IMR-90 (cell line): ENCODE measurements at regions not wholly inside any gene's neighbourhood (a gene's known extent, or its start where the extent isn't known, plus 50 kb on each side); places are given as distances from the start of the nearest gene placed in this dataset.
A peak's percentile ranks its signal among the peaks of the same experiment; 100 is the strongest.

Source experiments
- ATAC-seq: fragments of 200-7000 bp; cut with Tn5 transposase; 2 replicates; pipeline ENCODE4 v1.9.1; 2020; ENCODE audit warnings: low read depth, mild to moderate bottlenecking, moderate library complexity
- BruUV-seq: library from RNA; stranded (reverse); fragments of 400-500 nt; replicated peaks from 2 replicates; lab custom pipeline; 2021; lab: Mats Ljungman, UMichigan
- CTCF ChIA-PET: fragments of 300-600 bp; formaldehyde crosslinking; extraction: SDS; loops from one replicate; lab custom pipeline; 2021; ENCODE audit warnings: antibody characterized with exemption; lab: Yijun Ruan, JAX
- POLR2A ChIA-PET: fragments of 300-600 bp; sonication (Branson Sonifier 250); formaldehyde crosslinking; loops from one replicate; lab custom pipeline; 2022; ENCODE audit warnings: antibody characterized with exemption; ENCODE audit not compliant: unreplicated experiment; lab: Charles Lee
- DNase-seq: peaks from one replicate; pipeline ENCODE4 v3.0.0; 2013
- H2AFZ ChIP-seq: replicated peaks from 2 replicates; pipeline ENCODE3; 2013; ENCODE audit warnings: low read length, mild to moderate bottlenecking; ENCODE audit not compliant: poor library complexity
- H2AK5ac ChIP-seq: 2 replicates; pipeline ENCODE4 v1.6.1; 2013; ENCODE audit warnings: low read depth, low read length, inconsistent platforms
- H2AK9ac ChIP-seq: replicated peaks from 2 replicates; pipeline ENCODE3; 2013; ENCODE audit warnings: mild to moderate bottlenecking, low read depth, low read length, moderate library complexity; ENCODE audit not compliant: poor library complexity
- H2BK120ac ChIP-seq: 2 replicates; pipeline ENCODE4 v1.6.1; 2013; ENCODE audit warnings: low read depth, low read length, inconsistent platforms
- H2BK15ac ChIP-seq: 3 replicates; pipeline ENCODE4 v1.6.1; 2013; ENCODE audit warnings: low read depth, low read length, inconsistent platforms
- H2BK20ac ChIP-seq: 2 replicates; pipeline ENCODE4 v1.6.1; 2013; ENCODE audit warnings: low read depth, mild to moderate bottlenecking, inconsistent platforms, low read length, moderate library complexity
- H2BK5ac ChIP-seq: 2 replicates; pipeline ENCODE4 v1.6.1; 2013; ENCODE audit warnings: mild to moderate bottlenecking, low read depth, low read length, inconsistent platforms; ENCODE audit not compliant: poor library complexity, severe bottlenecking
- H3K14ac ChIP-seq: replicated peaks from 2 replicates; pipeline ENCODE4 v1.6.1; 2013; ENCODE audit warnings: low read depth, low read length, inconsistent platforms
- H3K18ac ChIP-seq: 2 replicates; pipeline ENCODE4 v1.6.1; 2013; ENCODE audit warnings: low read depth, low read length, control low read depth
- H3K23ac ChIP-seq: 2 replicates; pipeline ENCODE4 v1.6.1; 2013; ENCODE audit warnings: low read depth, low read length, inconsistent platforms
- H3K27ac ChIP-seq: 2 replicates; pipeline ENCODE4 v1.5.1; 2013; ENCODE audit warnings: mild to moderate bottlenecking, control low read depth, low read length; ENCODE audit not compliant: insufficient read depth
- H3K27me3 ChIP-seq: 2 replicates; pipeline ENCODE4 v1.6.1; 2013; ENCODE audit warnings: low read length; ENCODE audit not compliant: control insufficient read depth, insufficient read depth
- H3K36me3 ChIP-seq: 2 replicates; pipeline ENCODE4 v1.6.1; 2013; ENCODE audit warnings: low read length, mixed read lengths; ENCODE audit not compliant: control insufficient read depth, insufficient read depth
- H3K4ac ChIP-seq: 2 replicates; pipeline ENCODE4 v1.6.1; 2013; ENCODE audit warnings: low read depth, low read length, inconsistent platforms
- H3K4me1 ChIP-seq: 2 replicates; pipeline ENCODE4 v1.6.1; 2013; ENCODE audit warnings: low read length, mixed read lengths; ENCODE audit not compliant: control insufficient read depth, insufficient read depth
- H3K4me2 ChIP-seq: 2 replicates; pipeline ENCODE4 v1.6.1; 2013; ENCODE audit warnings: low read depth, mild to moderate bottlenecking, control low read depth, low read length, moderate library complexity
- H3K4me3 ChIP-seq: 2 replicates; pipeline ENCODE4 v1.5.1; 2013; ENCODE audit warnings: low read depth, mild to moderate bottlenecking, control low read depth, low read length, moderate library complexity; ENCODE audit not compliant: insufficient read depth
- H3K56ac ChIP-seq: 2 replicates; pipeline ENCODE4 v1.6.1; 2013; ENCODE audit warnings: low read length, inconsistent platforms; ENCODE audit not compliant: insufficient read depth; ENCODE audit errors: extremely low read depth
- H3K79me1 ChIP-seq, 2 experiments: 2 replicates each; pipeline ENCODE4 v1.6.1; 2013; ENCODE audit warnings: low read length in 2 of 2, inconsistent platforms in 1 of 2, low read depth in 1 of 2
- H3K9ac ChIP-seq: 2 replicates; pipeline ENCODE4 v1.6.1; 2013; ENCODE audit warnings: low read depth, low read length, control low read depth
- H3K9me1 ChIP-seq: 2 replicates; pipeline ENCODE4 v1.6.1; 2013; ENCODE audit warnings: low read length, inconsistent platforms; ENCODE audit not compliant: insufficient read depth
- H3K9me3 ChIP-seq: 2 replicates; pipeline ENCODE4 v1.6.1; 2013; ENCODE audit warnings: low read length; ENCODE audit not compliant: control insufficient read depth, insufficient read depth
- H4K20me1 ChIP-seq: 2 replicates; pipeline ENCODE4 v1.6.1; 2013; ENCODE audit warnings: low read length, inconsistent platforms; ENCODE audit not compliant: insufficient read depth
- H4K5ac ChIP-seq: 2 replicates; pipeline ENCODE4 v1.6.1; 2013; ENCODE audit warnings: mild to moderate bottlenecking, low read depth, low read length, control low read depth
- H4K8ac ChIP-seq, 2 experiments: 2 replicates each; pipeline ENCODE4 v1.6.1; 2013; ENCODE audit warnings: low read depth in 2 of 2, low read length in 2 of 2, control low read depth in 1 of 2, inconsistent platforms in 1 of 2
- H4K91ac ChIP-seq: 2 replicates; pipeline ENCODE4 v1.6.1; 2013; ENCODE audit warnings: low read depth, low read length, inconsistent platforms; ENCODE audit not compliant: insufficient read depth
- BHLHE40 ChIP-seq: fragments of 150-350 bp; IDR thresholded peaks from 2 replicates; pipeline ENCODE4 v1.6.1; 2016; ENCODE audit warnings: mild to moderate bottlenecking, low read depth, low read length
- CEBPB ChIP-seq: IDR thresholded peaks from 2 replicates; pipeline ENCODE4 v1.6.1; 2012; ENCODE audit warnings: low read depth, low read length, improper control_type of control experiment
- CHD1 ChIP-seq: IDR thresholded peaks from 2 replicates; pipeline ENCODE4 v1.6.1; 2012; ENCODE audit warnings: low read depth, low read length, improper control_type of control experiment
- FOS ChIP-seq: fragments of 150-350 bp; IDR thresholded peaks from 2 replicates; pipeline ENCODE4 v1.6.1; 2016; ENCODE audit warnings: low read depth, low read length
- MAFK ChIP-seq: IDR thresholded peaks from 2 replicates; pipeline ENCODE4 v1.6.1; 2012; ENCODE audit warnings: low read depth, low read length, improper control_type of control experiment
- MAZ ChIP-seq: IDR thresholded peaks from 2 replicates; pipeline ENCODE4 v1.6.1; 2012; ENCODE audit warnings: low read depth, mild to moderate bottlenecking, low read length, improper control_type of control experiment, moderate library complexity, borderline replicate concordance
- MXI1 ChIP-seq: IDR thresholded peaks from 2 replicates; pipeline ENCODE4 v1.6.1; 2012; ENCODE audit warnings: low read depth, mild to moderate bottlenecking, low read length, moderate library complexity, borderline replicate concordance
- NFE2L2 ChIP-seq: fragments of 150-350 bp; IDR thresholded peaks from 2 replicates; pipeline ENCODE4 v1.6.1; 2016; ENCODE audit warnings: low read depth, mild to moderate bottlenecking, low read length
- POLR2A ChIP-seq: IDR thresholded peaks from 2 replicates; pipeline ENCODE4 v1.6.1; 2012; ENCODE audit warnings: mild to moderate bottlenecking, low read depth, low read length
- RAD21 ChIP-seq: IDR thresholded peaks from 2 replicates; pipeline ENCODE4 v1.6.1; 2012; ENCODE audit warnings: low read length, improper control_type of control experiment
- RCOR1 ChIP-seq: IDR thresholded peaks from 2 replicates; pipeline ENCODE4 v1.6.1; 2012; ENCODE audit warnings: mild to moderate bottlenecking, low read length, improper control_type of control experiment; ENCODE audit not compliant: insufficient replicate concordance
- RFX5 ChIP-seq: IDR thresholded peaks from 2 replicates; pipeline ENCODE4 v1.8.0; 2012; ENCODE audit warnings: low read depth, mild to moderate bottlenecking, low read length, moderate library complexity
- SMC3 ChIP-seq: fragments of 150-350 bp; IDR thresholded peaks from 2 replicates; pipeline ENCODE4 v1.6.1; 2016; ENCODE audit warnings: low read depth, mild to moderate bottlenecking, antibody characterized with exemption, low read length, moderate library complexity
- WGBS, 2 experiments: methylation state at CpG; one replicate each; pipeline versions ENCODE4 v1.1.5 to v1.1.7; 2013; ENCODE audit warnings: missing lambda C conversion rate in 2 of 2; ENCODE audit not compliant: insufficient read length in 1 of 2; ENCODE audit errors: extremely low coverage in 2 of 2; 5-methylcytosine and 5-hydroxymethylcytosine counted together
- dilution Hi-C: fragments of 300-500 bp; cut with HindIII; formaldehyde crosslinking; loops from one replicate; pipeline ENCODE4 v1.14.3; 2018; ENCODE audit warnings: low sequenced_read_pairs; ENCODE audit not compliant: unreplicated experiment
- in situ Hi-C: fragments of 300-500 bp; cut with MboI; formaldehyde crosslinking; loops from 3 replicates; pipeline ENCODE4 v1.14.3; 2019; ENCODE audit warnings: low sequenced_read_pairs, inconsistent platforms, mixed read lengths
- intact Hi-C: fragments of 100-400 bp; cut with micrococcal nuclease; formaldehyde crosslinking; loops from 2 replicates; pipeline ENCODE4 v1.10.0; 2022
- TF ChIP-seq, protein P1 (sequence below): fragments of 150-350 bp; IDR thresholded peaks from 2 replicates; pipeline ENCODE4 v1.6.1; 2017; ENCODE audit warnings: mild to moderate bottlenecking, antibody characterized with exemption, low read length, low read depth
- TF ChIP-seq, protein P2 (sequence below): conservative IDR thresholded peaks from 2 replicates; pipeline ENCODE4 v1.5.1; 2012; ENCODE audit warnings: mild to moderate bottlenecking, low read depth, low read length, improper control_type of control experiment
- TF ChIP-seq, protein P3 (sequence below): fragments of 150-350 bp; IDR thresholded peaks from 2 replicates; pipeline ENCODE4 v1.6.1; 2016; ENCODE audit warnings: low read depth, mild to moderate bottlenecking, low read length, moderate library complexity, borderline replicate concordance

DNA sequence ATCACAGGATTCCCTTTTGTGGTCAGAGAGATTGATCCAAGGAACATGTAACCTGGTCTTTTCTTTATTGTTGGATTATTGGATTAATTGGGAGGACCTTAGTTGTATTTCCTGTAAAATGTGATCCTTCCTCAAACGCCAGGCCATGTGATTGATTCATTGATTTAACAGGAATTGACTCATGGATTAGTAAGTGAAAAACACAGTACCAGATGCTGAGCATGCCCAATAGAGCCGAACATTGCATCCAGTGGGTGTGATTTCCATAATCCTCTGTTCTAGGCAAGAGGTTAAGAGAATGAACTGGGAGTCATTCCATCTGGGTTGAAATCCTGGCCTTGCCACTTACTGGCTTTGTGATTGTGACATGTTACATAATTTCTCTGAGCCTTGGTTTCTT is 522.3 kb downstream of the MAT2B start:
- no peak overlapping the region for H3K4me2 ChIP-seq
- in situ Hi-C loops = no loop called here
- H2BK120ac ChIP-seq = no peak overlapping the region
- H3K18ac ChIP-seq = no peak overlapping the region
- no peak overlapping the region for H2BK5ac ChIP-seq
- H4K20me1 ChIP-seq = no peaks in the 10 kb centered on the region
- no peak overlapping the region for H4K8ac ChIP-seq
- no peak overlapping the region for H2BK15ac ChIP-seq
- no peak overlapping the region for H3K23ac ChIP-seq
- no peak overlapping the region for H2BK20ac ChIP-seq
- no peaks in the 10 kb centered on the region for H3K9me3 ChIP-seq
- H2AK9ac ChIP-seq = no peak overlapping the region
- no peak overlapping the region for H4K91ac ChIP-seq
- H3K9ac ChIP-seq = no peak overlapping the region
- H2AK5ac ChIP-seq = no peak overlapping the region
- ChIA-PET POLR2A (no interaction called here), CTCF (no interaction called here)
- no peak overlapping the region for H3K14ac ChIP-seq
- dilution Hi-C loops = no loop called here
- DNase-seq = peak; percentile 15
- no peak overlapping the region for H3K56ac ChIP-seq
- no peaks in the 10 kb centered on the region for H3K36me3 ChIP-seq
- no peak for TF ChIP-seq RFX5
- no peak for TF ChIP-seq MAFK
- no peak for TF ChIP-seq CEBPB
- TF ChIP-seq RAD21 = no peak
- TF ChIP-seq, protein P1, sequence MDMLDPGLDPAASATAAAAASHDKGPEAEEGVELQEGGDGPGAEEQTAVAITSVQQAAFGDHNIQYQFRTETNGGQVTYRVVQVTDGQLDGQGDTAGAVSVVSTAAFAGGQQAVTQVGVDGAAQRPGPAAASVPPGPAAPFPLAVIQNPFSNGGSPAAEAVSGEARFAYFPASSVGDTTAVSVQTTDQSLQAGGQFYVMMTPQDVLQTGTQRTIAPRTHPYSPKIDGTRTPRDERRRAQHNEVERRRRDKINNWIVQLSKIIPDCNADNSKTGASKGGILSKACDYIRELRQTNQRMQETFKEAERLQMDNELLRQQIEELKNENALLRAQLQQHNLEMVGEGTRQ = no peak
- no peak for TF ChIP-seq SMC3
- no peak for TF ChIP-seq CHD1
- no peak for TF ChIP-seq RCOR1
- no peak for TF ChIP-seq BHLHE40
- no peak for TF ChIP-seq FOS
- no peak for TF ChIP-seq NFE2L2
- TF ChIP-seq POLR2A = no peak
- TF ChIP-seq, protein P2, sequence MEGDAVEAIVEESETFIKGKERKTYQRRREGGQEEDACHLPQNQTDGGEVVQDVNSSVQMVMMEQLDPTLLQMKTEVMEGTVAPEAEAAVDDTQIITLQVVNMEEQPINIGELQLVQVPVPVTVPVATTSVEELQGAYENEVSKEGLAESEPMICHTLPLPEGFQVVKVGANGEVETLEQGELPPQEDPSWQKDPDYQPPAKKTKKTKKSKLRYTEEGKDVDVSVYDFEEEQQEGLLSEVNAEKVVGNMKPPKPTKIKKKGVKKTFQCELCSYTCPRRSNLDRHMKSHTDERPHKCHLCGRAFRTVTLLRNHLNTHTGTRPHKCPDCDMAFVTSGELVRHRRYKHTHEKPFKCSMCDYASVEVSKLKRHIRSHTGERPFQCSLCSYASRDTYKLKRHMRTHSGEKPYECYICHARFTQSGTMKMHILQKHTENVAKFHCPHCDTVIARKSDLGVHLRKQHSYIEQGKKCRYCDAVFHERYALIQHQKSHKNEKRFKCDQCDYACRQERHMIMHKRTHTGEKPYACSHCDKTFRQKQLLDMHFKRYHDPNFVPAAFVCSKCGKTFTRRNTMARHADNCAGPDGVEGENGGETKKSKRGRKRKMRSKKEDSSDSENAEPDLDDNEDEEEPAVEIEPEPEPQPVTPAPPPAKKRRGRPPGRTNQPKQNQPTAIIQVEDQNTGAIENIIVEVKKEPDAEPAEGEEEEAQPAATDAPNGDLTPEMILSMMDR = no peak
- TF ChIP-seq MXI1 = no peak
- TF ChIP-seq MAZ = no peak
- TF ChIP-seq, protein P3, sequence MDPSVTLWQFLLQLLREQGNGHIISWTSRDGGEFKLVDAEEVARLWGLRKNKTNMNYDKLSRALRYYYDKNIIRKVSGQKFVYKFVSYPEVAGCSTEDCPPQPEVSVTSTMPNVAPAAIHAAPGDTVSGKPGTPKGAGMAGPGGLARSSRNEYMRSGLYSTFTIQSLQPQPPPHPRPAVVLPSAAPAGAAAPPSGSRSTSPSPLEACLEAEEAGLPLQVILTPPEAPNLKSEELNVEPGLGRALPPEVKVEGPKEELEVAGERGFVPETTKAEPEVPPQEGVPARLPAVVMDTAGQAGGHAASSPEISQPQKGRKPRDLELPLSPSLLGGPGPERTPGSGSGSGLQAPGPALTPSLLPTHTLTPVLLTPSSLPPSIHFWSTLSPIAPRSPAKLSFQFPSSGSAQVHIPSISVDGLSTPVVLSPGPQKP = no peak
- no peak overlapping the region for H3K4ac ChIP-seq
- intact Hi-C loops = no loop called here
- no peaks in the 10 kb centered on the region for H3K27me3 ChIP-seq
- no peak for ATAC-seq
- no TSS peak for BruUV-seq
- H3K9me1 ChIP-seq = no peaks in the 10 kb centered on the region
- no peak overlapping the region for H2AFZ ChIP-seq
- no CpG with 5 or more reads among the region's 2 CpGs for WGBS, 2 experiments
- no peak overlapping the region for H4K5ac ChIP-seq
- no peak overlapping the region for H3K4me3 ChIP-seq
- no peak overlapping the region for H3K27ac ChIP-seq
- no peaks in the 10 kb centered on the region for H3K4me1 ChIP-seq
- no peaks in the 10 kb centered on the region for H3K79me1 ChIP-seq
